Ecto neural progenitor cell (in vitro differentiated cells): ENCODE measurements at regions not wholly inside any gene's neighbourhood (a gene's known extent, or its start where the extent isn't known, plus 50 kb on each side); places are given as distances from the start of the nearest gene placed in this dataset.
A peak's percentile ranks its signal among the peaks of the same experiment; 100 is the strongest.

Experiments
- DNase-seq: peaks from one replicate; pipeline ENCODE4 v3.0.0-alpha.2; 2018; ENCODE audit warnings: low spot score

GRCh38 chr2:79453918-79454317 is 58.9 kb upstream of the CTNNA2 start:
- DNase-seq, result no peak

- no peak for DNase-seq
These were observed 60.2 kb upstream of the CTNNA2 start for GRCh38 chr2:79452651-79453050.

GRCh38 chr2:79447463-79447862 is 65.4 kb upstream of the CTNNA2 start:
- no peak for DNase-seq

GRCh38 chr2:79446313-79446712 is 66.5 kb upstream of the CTNNA2 start:
- DNase-seq, result no peak

- DNase-seq, result peak; percentile 49
These were observed 75.2 kb upstream of the CTNNA2 start for GRCh38 chr2:79437433-79438267.

GRCh38 chr2:79434362-79434761 is 78.5 kb upstream of the CTNNA2 start:
- DNase-seq, result no peak

GRCh38 chr2:79432731-79433146 is 80.1 kb upstream of the CTNNA2 start:
- DNase-seq, result no peak

GRCh38 chr2:79428745-79429144 is 84.1 kb upstream of the CTNNA2 start:
- no peak for DNase-seq

GRCh38 chr2:79414690-79415089 is 98.2 kb upstream of the CTNNA2 start:
- DNase-seq, result no peak

- no peak for DNase-seq
These were observed 118.4 kb upstream of the CTNNA2 start for GRCh38 chr2:79394485-79394859.

- DNase-seq, result peak; percentile 87
These were observed 118.9 kb upstream of the CTNNA2 start for GRCh38 chr2:79393806-79394484.

- DNase-seq, result no peak
These were observed 119.7 kb upstream of the CTNNA2 start for GRCh38 chr2:79393107-79393685.

GRCh38 chr2:79389481-79389880 is 123.4 kb upstream of the CTNNA2 start:
- DNase-seq, result no peak

GRCh38 chr2:79388024-79388423 is 124.8 kb upstream of the CTNNA2 start:
- DNase-seq, result no peak

GRCh38 chr2:79387431-79387830 is 125.4 kb upstream of the CTNNA2 start:
- no peak for DNase-seq

GRCh38 chr2:79383681-79384080 is 129.2 kb upstream of the CTNNA2 start:
- no peak for DNase-seq

- no peak for DNase-seq
These were observed 137.0 kb upstream of the CTNNA2 start for GRCh38 chr2:79375817-79376216.

- DNase-seq, result no peak
These were observed 139.3 kb upstream of the CTNNA2 start for GRCh38 chr2:79373358-79374130.

- peak; percentile 47 for DNase-seq
These were observed 141.8 kb upstream of the CTNNA2 start for GRCh38 chr2:79370976-79371538.

- DNase-seq, result no peak
These were observed 143.7 kb upstream of the CTNNA2 start for GRCh38 chr2:79369127-79369526.

- no peak for DNase-seq
These were observed 144.7 kb upstream of the CTNNA2 start for GRCh38 chr2:79368116-79368630.

GRCh38 chr2:79359419-79359818 is 153.4 kb upstream of the CTNNA2 start:
- no peak for DNase-seq
